GM18505 (cell line): ENCODE measurements at regions not wholly inside any gene's neighbourhood (a gene's known extent, or its start where the extent isn't known, plus 50 kb on each side); places are given as distances from the start of the nearest gene placed in this dataset.

Source experiments
- ATAC-seq: cut with Tn5 transposase; IDR thresholded peaks from one replicate; pipeline ENCODE4 v1.9.1; 2021; ENCODE audit not compliant: unreplicated experiment
- POLR2A ChIP-seq: IDR thresholded peaks from 4 replicates; pipeline ENCODE4 v1.6.1; 2011; ENCODE audit warnings: borderline replicate concordance; ENCODE audit not compliant: insufficient read depth, insufficient read length; ENCODE audit errors: extremely low read depth

- no peak for ATAC-seq
- no peak for TF ChIP-seq POLR2A
Measured at GRCh38 chr4:28966982-28967381, 1753.2 kb upstream of the PCDH7 start.

GRCh38 chr4:28973587-28974350 is 1746.4 kb upstream of the PCDH7 start:
- no peak for ATAC-seq
- TF ChIP-seq POLR2A = no peak

GRCh38 chr4:28976369-28976768 is 1743.8 kb upstream of the PCDH7 start:
- TF ChIP-seq POLR2A = no peak
- no peak for ATAC-seq

GRCh38 chr4:29002151-29002550 is 1718.0 kb upstream of the PCDH7 start:
- TF ChIP-seq POLR2A = no peak
- no peak for ATAC-seq

- ATAC-seq = no peak
Measured at GRCh38 chr4:29005838-29006237, 1714.3 kb upstream of the PCDH7 start.

GRCh38 chr4:29009908-29010307 is 1710.3 kb upstream of the PCDH7 start:
- no peak for TF ChIP-seq POLR2A
- ATAC-seq = no peak

More at GRCh38 chr4:29005838-29006237, 1714.3 kb upstream of the PCDH7 start:
- no peak for TF ChIP-seq POLR2A

- no peak for TF ChIP-seq POLR2A
- no peak for ATAC-seq
Measured at GRCh38 chr4:29013341-29013740, 1706.8 kb upstream of the PCDH7 start.

- ATAC-seq = no peak
- TF ChIP-seq POLR2A = no peak
Measured at GRCh38 chr4:29014555-29014954, 1705.6 kb upstream of the PCDH7 start.

GRCh38 chr4:29033703-29034102 is 1686.5 kb upstream of the PCDH7 start:
- TF ChIP-seq POLR2A = no peak
- ATAC-seq = no peak

- ATAC-seq = no peak
- no peak for TF ChIP-seq POLR2A
Measured at GRCh38 chr4:29037501-29037900, 1682.7 kb upstream of the PCDH7 start.

- ATAC-seq = no peak
- TF ChIP-seq POLR2A = no peak
Measured at GRCh38 chr4:29043411-29043810, 1676.8 kb upstream of the PCDH7 start.

- no peak for TF ChIP-seq POLR2A
- no peak for ATAC-seq
Measured at GRCh38 chr4:29046186-29046585, 1674.0 kb upstream of the PCDH7 start.

- TF ChIP-seq POLR2A = no peak
- no peak for ATAC-seq
Measured at GRCh38 chr4:29046781-29047180, 1673.4 kb upstream of the PCDH7 start.

- no peak for TF ChIP-seq POLR2A
- ATAC-seq = no peak
Measured at GRCh38 chr4:29047341-29048041, 1672.7 kb upstream of the PCDH7 start.
